Loucy (cell line): ENCODE measurements at regions not wholly inside any gene's neighbourhood (a gene's known extent, or its start where the extent isn't known, plus 50 kb on each side); places are given as distances from the start of the nearest gene placed in this dataset.

ENCODE experiments used
- H2AFZ ChIP-seq: fragments of 200-600 bp; sonication (generic); 2 replicates; pipeline ENCODE4 v1.6.0; 2016; ENCODE audit warnings: antibody characterized with exemption, mild to moderate bottlenecking, low read length, moderate library complexity
- H3F3A ChIP-seq: fragments of 200-600 bp; 2 replicates; pipeline ENCODE4 v1.6.0; 2016; ENCODE audit warnings: antibody characterized with exemption, low read depth, mild to moderate bottlenecking
- H3K27me3 ChIP-seq: fragments of 200-600 bp; sonication (generic); 2 replicates; pipeline ENCODE4 v1.6.1; 2014; ENCODE audit warnings: low read length, mild to moderate bottlenecking; ENCODE audit not compliant: insufficient read depth, poor library complexity, severe bottlenecking
- H3K36me3 ChIP-seq: fragments of 200-600 bp; sonication (generic); 2 replicates; pipeline ENCODE4 v1.6.1; 2016; ENCODE audit warnings: low read length; ENCODE audit not compliant: insufficient read depth
- H3K4me1 ChIP-seq: fragments of 200-600 bp; sonication (generic); 2 replicates; pipeline ENCODE4 v1.5.1; 2014; ENCODE audit warnings: low read length, mild to moderate bottlenecking; ENCODE audit not compliant: insufficient read depth, poor library complexity, severe bottlenecking
- H3K4me2 ChIP-seq: fragments of 200-600 bp; sonication (generic); 2 replicates; pipeline ENCODE4 v1.6.0; 2014; ENCODE audit warnings: antibody characterized with exemption, low read length, low read depth, mild to moderate bottlenecking; ENCODE audit not compliant: poor library complexity, severe bottlenecking
- H3K4me3 ChIP-seq: fragments of 200-600 bp; sonication (generic); 2 replicates; pipeline ENCODE4 v1.5.1; 2014; ENCODE audit warnings: low read length, mild to moderate bottlenecking, mixed read lengths; ENCODE audit not compliant: poor library complexity, severe bottlenecking
- H3K79me2 ChIP-seq: fragments of 200-600 bp; sonication (generic); 2 replicates; pipeline ENCODE4 v1.6.1; 2014; ENCODE audit warnings: low read length; ENCODE audit not compliant: insufficient read depth
- H3K9ac ChIP-seq: fragments of 200-600 bp; sonication (generic); 2 replicates; pipeline ENCODE4 v1.6.0; 2014; ENCODE audit warnings: mild to moderate bottlenecking, low read depth, low read length, moderate library complexity; ENCODE audit not compliant: poor library complexity, severe bottlenecking
- H3K9me2 ChIP-seq: fragments of 200-600 bp; sonication (generic); replicated peaks from 2 replicates; pipeline ENCODE4 v1.6.1; 2016; ENCODE audit warnings: low read depth, low read length, mixed read lengths
- H3K9me3 ChIP-seq: fragments of 200-600 bp; sonication (generic); 2 replicates; pipeline ENCODE4 v1.6.1; 2014; ENCODE audit warnings: mild to moderate bottlenecking, antibody characterized with exemption, low read length, low read depth; ENCODE audit not compliant: insufficient read depth
- H4K20me1 ChIP-seq: fragments of 200-600 bp; sonication (generic); 2 replicates; pipeline ENCODE4 v1.6.0; 2014; ENCODE audit warnings: antibody characterized with exemption, low read length, mild to moderate bottlenecking; ENCODE audit not compliant: insufficient read depth, poor library complexity, severe bottlenecking
- CTCF ChIP-seq: fragments of 200-600 bp; sonication (generic); conservative IDR thresholded peaks from 2 replicates; pipeline ENCODE4 v1.5.1; 2014; ENCODE audit warnings: mild to moderate bottlenecking, antibody characterized with exemption, low read length
- EZH2phosphoT487 ChIP-seq: fragments of 200-600 bp; IDR thresholded peaks from 2 replicates; pipeline ENCODE4 v1.6.1; 2018; ENCODE audit warnings: antibody characterized with exemption, mild to moderate bottlenecking, moderate library complexity, borderline replicate concordance

DNA sequence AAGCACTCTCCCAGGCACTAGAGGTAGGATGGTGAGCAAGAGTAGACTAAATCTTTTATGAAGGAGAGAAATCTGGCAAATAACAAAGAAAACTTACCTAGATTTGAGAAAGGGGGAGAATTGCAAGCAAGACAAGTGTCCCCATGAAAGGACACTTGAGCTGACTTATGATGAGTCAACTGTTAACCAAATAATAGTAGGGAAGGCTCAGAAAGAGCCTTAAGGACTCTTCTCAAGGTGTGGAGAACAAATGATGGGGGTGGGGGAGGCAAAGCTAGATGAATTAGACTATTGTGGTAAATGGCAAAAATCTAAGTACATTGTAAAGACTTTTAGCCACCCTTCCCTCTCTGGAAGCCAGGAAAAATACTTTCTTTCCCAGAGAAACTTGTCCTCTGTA lies 77.6 kb upstream of the RASA1 start:
- Histone ChIP-seq H3K9me2 (no peaks in the 10 kb centered on the region), H3K9me3 (no peaks in the 10 kb centered on the region), H3K9ac (no peak overlapping the region), H3K4me2 (no peak overlapping the region), H3F3A (no peaks in the 10 kb centered on the region), H3K36me3 (no peaks in the 10 kb centered on the region), H2AFZ (no peak overlapping the region), H3K27me3 (no peaks in the 10 kb centered on the region), H3K79me2 (no peaks in the 10 kb centered on the region), H3K4me3 (no peak overlapping the region), H3K4me1 (peaks cover 18% of the 10 kb centered on the region), H4K20me1 (no peaks in the 10 kb centered on the region)
- TF ChIP-seq CTCF (no peak), EZH2phosphoT487 (no peak)

- no peak overlapping the region for H2AFZ ChIP-seq
- no peaks in the 10 kb centered on the region for H4K20me1 ChIP-seq
- H3K4me3 ChIP-seq = no peak overlapping the region
- H3K9me3 ChIP-seq = no peaks in the 10 kb centered on the region
- H3K9ac ChIP-seq = no peak overlapping the region
- no peaks in the 10 kb centered on the region for H3K9me2 ChIP-seq
- H3K27me3 ChIP-seq = no peaks in the 10 kb centered on the region
- H3K4me1 ChIP-seq = peaks cover 18% of the 10 kb centered on the region
- no peak overlapping the region for H3K4me2 ChIP-seq
- H3K79me2 ChIP-seq = no peaks in the 10 kb centered on the region
- H3K36me3 ChIP-seq = no peaks in the 10 kb centered on the region
- no peaks in the 10 kb centered on the region for H3F3A ChIP-seq
- no peak for TF ChIP-seq EZH2phosphoT487
- no peak for TF ChIP-seq CTCF
These were observed 77.0 kb upstream of the RASA1 start for GRCh38 chr5:87190687-87191086.

DNA sequence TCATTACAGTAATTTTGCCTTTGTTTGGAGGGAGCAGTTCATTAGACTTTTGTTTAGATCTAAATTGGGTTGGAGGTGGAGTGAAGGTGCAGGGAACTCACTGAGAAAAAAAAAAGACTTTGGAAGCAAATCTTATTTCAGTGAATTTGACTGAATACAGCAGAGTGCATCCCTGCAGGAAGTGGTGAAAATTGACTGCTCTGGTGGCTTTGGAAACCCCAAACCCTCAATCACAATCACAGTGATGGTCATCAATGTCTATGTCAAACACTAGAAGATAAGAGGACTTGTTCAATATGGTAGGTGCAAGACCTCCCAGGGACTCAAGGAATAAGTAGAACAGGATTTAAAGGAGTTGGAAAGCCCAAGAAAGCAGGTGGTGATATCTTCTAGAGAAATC lies 76.0 kb upstream of the RASA1 start:
- Histone ChIP-seq H3F3A (no peaks in the 10 kb centered on the region), H3K36me3 (no peaks in the 10 kb centered on the region), H3K27me3 (no peaks in the 10 kb centered on the region), H3K9ac (no peak overlapping the region), H3K4me1 (peaks cover 10% of the 10 kb centered on the region), H3K4me2 (no peak overlapping the region), H2AFZ (no peak overlapping the region), H3K4me3 (no peak overlapping the region), H3K9me3 (no peaks in the 10 kb centered on the region), H4K20me1 (no peaks in the 10 kb centered on the region), H3K79me2 (no peaks in the 10 kb centered on the region), H3K9me2 (no peaks in the 10 kb centered on the region)
- TF ChIP-seq EZH2phosphoT487 (no peak), CTCF (no peak)
